Activated CD8-positive, alpha-beta memory T cell treated with anti-CD3 and anti-CD28 coated beads, Interleukin-2, amount 50 U/mL, for 1 hour (primary cell): ENCODE measurements at regions not wholly inside any gene's neighbourhood (a gene's known extent, or its start where the extent isn't known, plus 50 kb on each side); places are given as distances from the start of the nearest gene placed in this dataset.
"Not testable (repeated sequence)": the region's sequence is repeated elsewhere in the genome, so short reads cannot be mapped to it uniquely, and the experiment has no call there.

Source experiments
- DNase-seq: peaks from one replicate; pipeline ENCODE4 v3.0.0-alpha.2; 2020; ENCODE audit errors: extremely low read depth

DNA sequence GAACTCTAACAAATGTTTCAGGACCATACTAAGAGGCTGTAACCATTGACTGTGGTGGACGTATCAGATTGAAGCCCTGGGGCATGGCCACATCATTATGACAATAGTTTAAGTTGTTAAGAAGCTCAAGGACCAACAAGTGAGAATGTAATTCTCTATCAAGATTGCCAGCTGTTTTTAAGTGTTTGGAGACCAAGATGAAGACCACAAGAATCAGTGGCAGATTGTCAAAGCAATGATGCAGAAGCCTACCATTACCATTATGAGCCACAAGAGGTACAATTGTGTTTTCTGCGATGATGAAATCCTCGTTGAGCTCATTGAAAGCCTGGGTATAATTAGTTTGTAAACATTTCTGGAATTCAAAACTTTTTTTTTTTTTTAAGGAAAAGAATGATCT is 261.1 kb upstream of the ZEB2 start:
- DNase-seq, result no peak

DNA sequence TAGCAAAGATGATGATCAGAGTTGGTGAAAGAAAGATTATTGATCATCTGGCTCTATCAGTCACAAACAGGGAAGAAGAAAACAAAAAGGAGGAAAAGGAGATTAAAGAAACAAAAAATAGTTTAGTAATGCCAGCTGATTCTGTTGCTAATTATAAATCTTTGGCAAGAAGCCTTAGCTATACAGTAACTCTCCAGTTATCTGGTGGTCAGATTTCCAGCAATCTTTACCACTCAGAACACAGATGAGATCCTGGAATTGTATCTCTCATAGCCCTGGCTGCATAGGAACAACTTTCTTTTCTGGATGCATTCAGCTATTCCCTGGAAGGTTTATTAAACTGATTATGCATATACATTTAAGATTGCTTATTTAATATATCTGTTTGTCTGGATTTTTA is 256.8 kb upstream of the ZEB2 start:
- no peak for DNase-seq

DNA sequence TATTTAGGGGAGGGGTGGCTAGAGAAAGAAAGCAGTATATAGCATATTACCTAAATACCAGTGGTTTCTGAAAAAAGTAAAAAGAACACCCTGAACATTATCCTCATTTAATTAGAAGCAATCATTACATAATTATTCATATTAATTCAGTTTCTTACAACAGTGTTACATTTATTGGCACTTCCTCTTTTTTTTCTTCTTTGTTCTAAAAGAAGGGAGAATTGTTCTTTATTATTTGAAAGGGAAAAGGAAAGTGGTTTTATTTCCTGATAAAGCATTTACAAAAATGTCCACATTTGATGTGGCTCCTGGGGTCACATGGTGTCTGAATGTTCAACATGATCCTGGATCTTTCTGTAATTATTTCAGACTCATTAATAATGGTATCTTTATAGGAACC is 254.9 kb upstream of the ZEB2 start:
- no peak for DNase-seq

DNA sequence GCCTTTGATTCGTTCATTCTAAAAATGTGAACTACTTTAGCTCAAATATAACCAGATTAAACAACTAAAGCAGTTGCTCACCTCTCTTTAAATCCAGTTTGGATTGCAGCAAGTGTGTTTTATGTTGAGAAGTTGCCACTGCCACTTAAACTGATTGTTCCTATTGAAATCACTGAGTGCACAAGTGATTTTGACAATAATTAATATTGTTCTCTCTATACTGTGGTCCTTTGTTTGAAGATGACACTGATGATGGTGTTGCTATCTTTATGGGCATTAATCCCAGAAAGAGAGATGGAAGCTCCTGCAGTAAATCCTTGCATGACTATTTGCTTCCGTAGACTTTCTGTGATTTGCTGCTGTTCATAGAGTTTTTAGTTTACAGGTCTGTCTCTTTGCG is 251.4 kb upstream of the ZEB2 start:
- no peak for DNase-seq

DNA sequence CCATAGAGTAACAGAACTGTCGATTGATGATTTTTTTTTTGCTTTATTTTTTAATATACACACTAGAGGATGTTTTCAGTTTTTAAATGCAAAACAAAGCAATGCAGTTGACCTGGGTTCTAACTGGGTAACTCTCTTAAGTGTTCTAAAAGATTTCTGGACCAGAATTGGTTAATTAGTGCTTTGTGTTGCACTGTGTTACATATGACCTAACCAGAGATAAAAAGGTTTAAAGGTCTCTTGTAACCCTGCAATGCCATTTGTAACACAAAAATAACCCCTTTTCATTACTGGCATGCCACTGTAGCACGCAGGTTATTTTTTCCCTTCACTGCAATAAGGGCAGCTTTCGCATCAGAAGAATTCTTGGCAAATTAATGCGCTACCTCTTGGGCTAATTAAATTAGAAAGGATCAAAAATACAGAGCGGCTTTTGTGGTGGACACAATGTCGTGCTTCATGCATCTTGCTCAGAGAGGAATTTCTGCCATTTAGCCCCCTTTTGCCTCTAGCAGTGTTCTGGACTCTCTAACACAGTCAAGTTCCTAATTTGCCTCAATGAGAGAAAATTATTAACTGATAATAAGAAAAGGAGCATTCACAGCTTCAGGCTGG is 250.8 kb upstream of the ZEB2 start:
- DNase-seq, result no peak

DNA sequence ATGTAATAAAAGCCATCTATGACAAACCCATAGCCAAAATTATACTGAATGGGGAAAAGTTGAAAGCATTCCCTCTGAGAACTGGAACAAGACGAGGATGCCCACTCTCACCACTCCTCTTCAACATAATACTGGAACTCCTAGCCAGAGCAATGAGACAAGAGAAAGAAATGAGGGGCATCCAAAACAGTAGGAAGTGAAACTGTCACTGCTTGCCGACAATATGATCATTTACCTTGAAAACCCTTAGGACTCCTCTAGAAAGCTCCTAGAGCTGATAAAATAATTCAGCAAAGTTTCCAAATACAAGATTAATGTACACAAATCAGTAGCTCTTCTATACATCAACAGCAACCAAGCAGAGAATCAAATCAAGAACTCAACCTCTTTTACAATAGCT is 241.0 kb upstream of the ZEB2 start:
- not testable (repeated sequence) for DNase-seq

DNA sequence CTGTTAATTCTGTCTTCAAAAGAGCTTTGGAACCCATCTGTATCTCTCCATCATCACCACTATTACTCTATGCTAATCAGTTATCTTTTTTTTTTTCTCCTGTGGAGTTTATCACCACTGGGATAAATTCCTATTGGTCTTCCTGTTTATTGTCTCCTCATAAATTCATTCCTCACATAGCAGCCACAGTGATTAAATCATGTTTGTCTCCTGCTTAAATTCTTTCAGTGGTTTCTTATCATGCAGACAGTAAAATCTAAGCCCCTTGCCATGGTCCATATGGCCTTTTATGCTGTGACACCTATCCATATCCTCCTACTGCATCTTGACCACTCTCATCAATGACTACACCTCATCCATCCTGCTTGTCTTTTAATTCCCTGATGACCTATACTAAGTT is 239.8 kb upstream of the ZEB2 start:
- DNase-seq, result no peak

DNA sequence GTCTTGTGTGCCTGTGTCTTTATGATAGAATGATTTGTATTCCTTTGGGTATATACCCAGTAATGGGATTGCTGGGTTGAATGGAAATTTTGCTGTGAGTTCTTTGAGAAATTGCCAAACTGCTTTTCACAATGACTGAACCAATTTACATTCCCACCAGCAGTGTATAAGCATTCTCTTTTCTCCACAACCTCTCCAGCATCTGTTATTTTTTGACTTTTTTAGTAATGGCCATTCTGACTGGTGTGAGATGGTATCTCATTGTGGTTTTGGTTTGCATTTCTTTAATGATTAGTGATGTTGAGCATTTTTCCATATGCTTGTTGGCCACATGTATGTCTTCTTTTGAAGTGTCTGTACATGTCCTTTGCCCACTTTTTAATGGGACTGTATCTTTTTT is 238.3 kb upstream of the ZEB2 start:
- not testable (repeated sequence) for DNase-seq

DNA sequence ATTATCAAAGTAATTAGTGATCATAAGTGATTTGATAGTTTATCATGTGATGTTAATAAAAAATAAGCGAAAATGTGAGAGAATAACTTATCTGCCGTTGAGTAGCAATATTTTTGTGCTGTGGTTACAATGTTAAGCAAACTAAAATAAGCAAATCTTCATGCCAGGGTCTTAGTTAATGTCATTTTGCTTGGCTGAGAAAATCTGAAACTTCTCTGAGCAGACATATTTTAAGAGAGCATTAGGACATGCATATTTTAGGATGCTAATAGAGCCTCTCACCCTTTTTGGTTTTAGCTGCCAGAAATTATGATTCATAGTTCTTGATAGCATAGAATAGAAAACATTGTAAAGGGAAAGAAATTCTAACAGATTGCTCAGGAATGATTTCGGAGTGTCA is 233.5 kb upstream of the ZEB2 start:
- no peak for DNase-seq

DNA sequence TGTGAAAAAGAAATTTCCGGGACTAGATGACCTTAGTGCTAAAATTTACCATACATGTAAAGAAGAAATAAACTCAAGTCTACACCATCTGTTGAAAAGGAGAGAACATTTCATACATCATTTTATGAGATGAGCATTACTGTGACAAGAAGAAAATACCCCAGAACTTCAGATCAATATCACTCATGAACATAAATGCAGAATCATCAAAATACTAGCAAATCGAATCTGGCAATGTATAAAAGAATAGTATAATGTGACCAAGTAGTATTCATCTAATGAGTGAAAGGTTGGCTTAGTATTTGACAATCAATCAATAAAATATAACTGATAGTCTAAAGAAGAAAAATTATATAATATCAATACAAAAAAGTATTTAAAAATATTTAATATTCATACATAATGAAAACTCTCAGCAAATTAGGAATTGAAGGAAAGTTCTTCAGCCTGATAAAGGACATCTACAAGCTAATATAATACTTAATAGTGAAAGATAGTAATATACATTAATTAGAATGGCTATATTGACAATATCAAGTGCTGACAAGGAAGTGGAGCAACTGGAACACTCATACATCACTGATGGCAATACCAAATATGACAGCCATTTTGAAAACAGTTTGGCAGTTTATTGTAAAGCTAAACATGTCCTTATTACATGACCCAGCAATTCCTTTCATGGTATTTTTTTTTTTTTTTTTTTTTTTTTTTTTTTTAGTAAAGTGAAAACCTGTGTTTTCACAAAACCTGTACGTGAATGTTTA is 231.4 kb upstream of the ZEB2 start:
- DNase-seq, result no peak

DNA sequence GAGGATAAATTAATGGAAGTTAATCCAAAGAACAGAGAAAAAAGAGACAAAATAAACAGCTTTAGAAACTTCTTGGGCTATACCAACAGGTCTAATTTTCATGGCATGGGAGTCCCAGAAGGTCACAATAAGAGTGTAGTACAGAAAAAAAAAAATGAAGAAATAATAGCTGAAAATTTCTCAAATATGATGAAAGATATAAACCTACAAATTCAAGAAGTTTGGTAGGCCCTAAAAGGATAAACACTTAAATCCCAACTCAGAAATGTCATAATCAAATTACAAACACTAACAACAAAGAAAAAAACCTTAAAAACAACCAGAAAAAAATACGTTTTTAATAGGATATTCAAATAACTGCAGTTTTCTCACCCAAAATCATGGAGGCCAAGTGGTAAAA is 229.3 kb upstream of the ZEB2 start:
- DNase-seq, result no peak

DNA sequence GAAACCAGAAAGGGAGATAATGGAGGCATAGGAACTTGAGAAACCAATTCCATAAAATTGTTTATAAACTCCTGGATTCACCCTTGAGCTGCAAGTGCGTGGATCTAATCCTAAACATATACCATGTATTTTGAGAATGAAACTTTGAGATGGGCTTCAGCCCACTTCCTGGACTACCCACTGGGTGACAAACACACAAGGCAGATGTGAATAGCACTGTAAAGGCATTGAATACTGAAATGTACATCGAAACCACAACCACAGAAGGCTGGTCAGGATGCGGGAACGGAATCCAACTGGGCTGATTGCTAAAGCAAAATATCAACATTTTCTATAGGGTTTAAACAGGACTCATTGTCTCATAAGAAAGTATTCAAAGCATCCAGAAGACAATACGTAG is 228.5 kb upstream of the ZEB2 start:
- DNase-seq, result no peak

DNA sequence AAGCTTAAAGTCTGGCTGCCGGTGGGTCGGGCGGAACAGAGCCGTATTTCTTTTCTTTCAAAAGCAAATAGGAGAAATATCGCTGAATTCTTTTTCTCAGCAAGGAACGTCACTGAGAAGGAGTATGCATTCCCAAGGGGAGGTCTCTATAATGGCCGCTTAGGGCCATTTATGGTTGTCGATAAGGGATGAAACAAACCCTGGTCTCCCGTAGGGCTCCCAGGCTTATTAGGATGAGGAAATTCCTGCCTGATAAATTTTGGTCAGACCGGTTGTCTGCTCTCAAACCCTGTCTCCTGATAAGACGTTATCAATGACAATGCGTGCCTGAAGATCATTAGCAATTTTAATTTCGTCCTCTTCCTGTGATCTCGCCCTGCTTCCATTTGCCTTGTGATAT is 227.7 kb upstream of the ZEB2 start:
- DNase-seq, result no peak

DNA sequence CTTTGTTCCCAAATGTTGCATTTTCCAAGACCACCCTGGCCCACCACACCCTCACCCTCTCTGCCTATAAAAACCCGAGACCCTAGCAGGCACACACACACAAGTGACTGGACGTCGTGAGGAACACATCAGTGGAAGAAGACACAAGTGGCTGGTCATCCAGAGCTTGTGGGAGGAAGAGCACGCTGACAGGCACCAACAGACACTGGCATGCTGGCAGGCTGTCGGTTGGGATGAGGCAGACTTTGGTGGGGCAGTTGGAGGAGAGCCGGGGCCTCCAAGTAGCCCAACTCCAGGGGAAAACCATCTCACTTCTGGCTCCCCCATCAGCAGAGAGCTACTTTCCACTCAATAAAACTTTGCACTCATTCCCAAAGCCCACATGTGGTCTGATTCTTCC is 225.5 kb upstream of the ZEB2 start:
- no peak for DNase-seq

DNA sequence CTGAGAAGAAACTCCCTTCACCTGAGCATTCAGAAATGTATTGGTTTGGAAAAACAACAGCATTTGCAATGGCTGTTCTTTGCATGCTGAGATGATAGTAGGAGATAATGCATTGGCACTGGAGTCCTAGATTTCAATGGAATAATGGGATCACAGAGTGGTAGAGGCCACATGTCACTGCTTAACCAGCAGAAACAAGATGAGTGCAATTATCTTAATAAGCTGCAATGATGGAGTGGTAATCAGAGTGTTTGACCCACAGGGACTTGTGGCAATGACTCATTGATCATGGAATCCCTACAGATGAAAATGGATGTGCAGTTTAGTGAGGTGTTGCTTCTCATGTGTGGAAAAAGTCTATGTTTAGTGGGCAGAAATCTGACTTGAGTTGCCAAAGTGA is 218.8 kb upstream of the ZEB2 start:
- DNase-seq, result no peak

DNA sequence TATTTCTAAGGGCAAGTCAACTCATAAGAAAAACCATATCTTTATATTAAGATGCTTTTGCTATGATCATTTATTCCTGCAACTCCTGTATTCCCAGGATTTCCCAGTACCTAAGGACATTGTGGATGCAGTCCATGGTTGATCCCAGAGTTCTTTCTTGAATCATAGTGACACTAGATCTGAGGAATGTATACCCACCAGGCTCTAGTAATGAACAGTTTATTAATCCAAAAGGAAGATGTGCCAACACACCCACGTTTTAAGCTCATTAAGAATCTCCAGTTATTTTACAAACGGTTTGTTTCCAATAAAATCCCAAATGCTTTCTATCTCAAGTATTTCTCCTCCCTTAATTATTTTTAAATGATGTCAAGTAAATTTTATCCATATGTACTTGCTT is 210.8 kb upstream of the ZEB2 start:
- no peak for DNase-seq

DNA sequence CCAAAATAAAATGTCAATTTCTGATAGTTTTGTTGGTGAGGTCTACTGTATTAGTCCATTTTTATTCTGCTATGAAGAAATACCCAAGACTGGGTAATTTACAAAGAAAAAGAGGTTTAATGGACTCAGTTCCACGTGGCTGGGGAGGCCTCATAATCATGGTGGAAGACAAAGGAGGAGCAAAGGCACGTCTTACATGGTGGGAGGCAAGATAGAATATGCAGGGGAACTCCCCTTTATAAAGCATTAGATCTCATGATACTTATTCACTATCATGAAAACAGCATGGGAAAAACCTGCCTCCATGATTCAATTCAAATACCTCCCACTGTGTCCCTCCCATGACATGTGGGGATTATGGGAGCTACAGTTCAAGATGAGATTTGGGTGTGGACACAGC is 204.5 kb upstream of the ZEB2 start:
- DNase-seq, result not testable (repeated sequence)

DNA sequence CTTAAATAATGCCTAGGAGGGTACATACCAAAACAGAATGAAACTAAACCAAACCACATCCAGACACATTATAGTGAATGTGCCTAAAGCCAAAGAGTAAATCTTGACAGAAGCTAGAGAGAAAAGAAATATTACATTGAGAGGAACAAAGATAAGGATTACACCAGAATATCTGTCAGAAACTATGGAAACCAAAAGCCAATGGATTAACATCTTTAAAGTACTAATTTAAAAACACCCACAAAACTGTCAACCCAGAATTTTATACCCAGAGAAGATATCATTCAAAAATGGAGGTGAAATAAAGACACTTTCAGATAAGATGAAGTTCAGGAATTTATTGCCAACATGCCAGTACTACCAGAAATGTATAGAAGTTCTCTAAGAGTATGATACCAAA is 198.5 kb upstream of the ZEB2 start:
- DNase-seq, result no peak

DNA sequence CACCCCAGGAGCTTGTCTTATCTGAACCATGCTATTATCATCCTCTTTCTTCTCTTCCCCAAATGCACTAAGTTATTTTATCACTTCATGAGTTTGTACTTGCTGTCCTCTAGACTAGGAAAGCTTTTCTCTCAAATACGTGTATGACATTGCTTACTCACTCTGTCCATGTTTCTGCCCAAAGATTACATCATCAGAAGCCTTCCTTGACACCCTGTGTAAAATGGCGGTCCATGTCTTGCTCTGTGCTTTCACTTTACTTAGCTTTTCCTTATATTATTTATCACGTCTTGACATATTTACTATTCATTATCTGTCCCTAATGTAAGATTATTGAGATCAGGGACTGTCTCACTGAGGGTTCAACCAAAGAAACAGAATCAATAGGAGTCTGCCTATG is 196.1 kb upstream of the ZEB2 start:
- no peak for DNase-seq

DNA sequence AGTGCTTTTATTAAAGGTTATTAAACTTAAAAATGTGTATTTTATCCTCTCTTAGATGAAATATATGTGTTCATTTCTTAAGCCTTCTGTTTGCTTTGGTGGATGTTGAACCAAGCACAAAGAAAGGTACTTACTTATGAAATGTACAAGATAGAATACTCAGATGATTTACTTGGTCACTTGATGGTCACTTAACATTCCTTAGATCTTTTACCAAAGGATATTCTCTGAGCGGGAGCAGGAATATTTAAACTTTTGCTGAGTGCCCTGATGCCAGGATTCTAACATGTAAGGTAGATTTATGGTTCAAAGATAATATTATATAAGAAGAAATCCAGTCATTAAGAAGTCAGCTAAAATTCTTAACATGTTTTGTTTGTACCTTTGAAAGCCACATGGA is 193.5 kb upstream of the ZEB2 start:
- no peak for DNase-seq

DNA sequence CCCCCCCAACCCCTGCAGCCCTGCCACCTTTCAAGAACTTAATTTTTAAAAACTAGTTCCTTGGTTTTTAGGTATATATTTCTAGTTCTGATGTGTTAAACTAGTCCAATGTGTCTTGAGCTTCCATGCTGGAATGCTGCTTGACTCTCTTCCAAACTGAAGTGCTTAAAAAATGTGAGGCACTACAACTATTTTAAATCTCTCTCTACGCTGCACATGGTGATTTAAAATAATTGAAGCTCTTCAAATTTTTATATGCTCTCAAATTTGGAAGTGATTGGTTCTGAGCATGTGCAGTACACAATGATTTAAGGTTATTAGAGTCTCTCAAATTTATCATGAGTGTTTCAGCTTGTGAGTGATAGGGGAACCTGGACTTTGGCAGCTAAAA is 192.6 kb upstream of the ZEB2 start:
- DNase-seq, result no peak

DNA sequence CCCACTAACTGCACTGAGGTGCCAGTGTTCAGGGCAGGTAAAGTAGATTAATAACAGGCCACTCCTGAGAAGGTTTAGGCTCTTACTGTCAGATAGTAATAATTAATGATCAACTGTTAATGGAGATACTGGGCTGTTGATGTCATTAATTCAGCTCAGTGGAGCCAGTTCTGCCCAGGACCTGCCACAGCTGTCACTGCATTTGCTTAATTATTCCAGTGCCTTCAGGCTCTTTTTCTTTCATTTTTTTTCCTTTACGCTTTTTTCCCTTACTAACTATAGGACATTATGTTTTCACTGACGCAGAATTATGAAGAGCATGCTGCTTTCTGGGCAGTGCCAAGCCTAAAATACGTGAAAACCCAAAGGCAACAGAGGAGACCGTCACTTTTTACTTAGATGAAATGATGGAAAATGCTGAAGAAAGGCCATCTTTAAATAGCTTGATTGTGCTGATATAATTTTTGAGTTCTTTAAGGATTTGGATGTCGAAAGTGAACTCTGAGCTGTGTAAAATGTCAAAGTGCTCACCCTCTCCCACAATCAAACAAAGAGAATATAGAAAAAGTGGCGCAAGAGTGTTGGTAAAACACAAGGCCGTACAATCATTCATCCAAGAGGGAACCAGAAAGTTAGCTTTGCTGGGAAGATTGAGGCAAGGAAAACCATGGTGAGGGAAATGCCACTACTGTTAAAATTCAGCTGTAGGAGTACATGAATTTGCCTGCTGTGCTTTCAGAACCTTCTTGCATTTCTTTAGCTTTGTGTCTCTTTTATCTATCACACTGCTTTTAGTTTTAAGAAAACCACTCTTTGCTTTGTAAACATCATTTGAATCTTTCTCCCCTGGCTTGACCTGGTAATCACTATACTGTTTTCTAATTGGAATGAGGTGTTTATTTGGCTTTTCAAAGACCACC is 192.0 kb upstream of the ZEB2 start:
- DNase-seq, result no peak

DNA sequence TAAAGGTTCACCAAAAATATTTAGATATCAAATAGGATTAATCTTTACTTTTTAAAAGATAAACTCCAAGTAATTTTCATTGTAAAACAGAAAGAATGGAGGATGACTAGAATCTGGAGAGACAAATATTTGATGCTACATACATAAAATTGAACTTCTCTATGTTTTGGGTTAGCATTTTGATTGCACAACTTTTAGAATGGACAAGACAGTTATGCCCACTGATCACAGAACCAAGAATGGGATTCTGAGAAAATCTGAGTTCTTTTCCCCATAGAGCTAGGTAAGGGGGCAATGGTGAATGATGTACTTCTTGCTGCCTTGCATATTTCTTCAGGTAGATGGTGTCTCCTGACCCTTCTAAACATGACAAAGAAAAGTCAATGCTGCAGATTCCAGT is 191.2 kb upstream of the ZEB2 start:
- no peak for DNase-seq
